Stimulated activated CD4-positive, alpha-beta T cell treated with anti-CD3 and anti-CD28 coated beads, TNF-alpha, amount 100 ng/mL, for 24 hours (primary cell): ENCODE measurements at regions not wholly inside any gene's neighbourhood (a gene's known extent, or its start where the extent isn't known, plus 50 kb on each side); places are given as distances from the start of the nearest gene placed in this dataset.
"Not testable (repeated sequence)": the region's sequence is repeated elsewhere in the genome, so short reads cannot be mapped to it uniquely, and the experiment has no call there.

Experiments used
- DNase-seq, 3 experiments: peaks; one replicate each; pipeline ENCODE4 v3.0.0-alpha.2; 2020; ENCODE audit warnings: low read depth in 3 of 3

DNA sequence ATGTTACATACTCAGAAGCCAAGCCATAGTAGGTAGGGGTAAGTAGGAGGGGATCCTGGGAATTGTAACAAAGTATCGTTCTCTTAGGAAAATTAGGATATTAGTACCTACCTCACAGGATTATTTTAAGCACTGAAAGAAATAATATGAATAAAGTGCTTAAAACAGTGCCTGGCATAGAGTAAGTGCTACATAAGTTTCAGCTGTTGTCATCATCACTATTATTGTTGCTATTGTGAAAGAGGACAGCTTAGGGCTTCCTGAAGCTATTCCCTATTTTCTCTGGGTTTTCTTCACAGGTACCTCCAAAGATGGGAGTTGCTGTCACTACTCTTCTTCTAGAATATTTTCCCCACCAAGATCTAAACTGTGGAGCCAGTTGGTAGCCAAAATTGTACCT, 443.7 kb upstream of the FGF16 start:
- DNase-seq = no peak

DNA sequence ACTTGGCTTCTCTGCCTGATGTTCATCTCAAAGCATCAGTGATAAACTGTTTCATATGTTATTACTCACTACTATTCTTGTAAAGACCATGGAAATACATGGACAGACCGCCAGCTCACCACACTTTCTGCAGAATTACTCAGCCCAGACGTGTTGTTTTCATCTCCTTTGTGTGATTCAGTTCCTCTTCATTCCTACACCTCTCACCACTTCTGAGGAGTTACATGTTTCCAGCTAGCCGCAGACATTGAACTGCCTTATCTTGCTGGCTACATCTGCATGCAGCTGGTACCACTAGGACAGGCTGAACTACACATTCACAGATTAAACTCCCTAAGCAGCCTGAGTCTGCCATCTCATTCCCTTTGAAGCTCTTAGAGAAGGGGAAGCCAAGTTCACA, 443.2 kb upstream of the FGF16 start:
- peak; percentile 0 to 33 (median 4) for DNase-seq

DNA sequence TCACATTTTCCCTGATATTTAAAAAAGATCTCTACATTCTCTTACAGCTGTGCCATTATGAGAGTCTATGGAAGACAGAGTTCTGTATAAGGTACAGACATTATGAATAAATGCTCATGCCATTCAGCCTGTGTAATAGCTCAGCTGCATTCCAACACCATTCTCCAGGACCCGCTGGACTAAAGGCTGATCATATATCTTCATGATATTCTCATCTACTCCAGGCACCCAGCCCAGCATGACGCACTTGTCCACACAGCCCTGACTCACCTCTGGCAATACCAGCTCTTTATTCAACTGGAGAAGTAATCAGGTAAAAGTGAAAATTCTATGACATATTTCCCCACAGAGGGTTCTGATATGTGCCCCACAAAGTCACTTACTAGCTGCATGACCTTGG, 437.5 kb upstream of the FGF16 start:
- no peak for DNase-seq

DNA sequence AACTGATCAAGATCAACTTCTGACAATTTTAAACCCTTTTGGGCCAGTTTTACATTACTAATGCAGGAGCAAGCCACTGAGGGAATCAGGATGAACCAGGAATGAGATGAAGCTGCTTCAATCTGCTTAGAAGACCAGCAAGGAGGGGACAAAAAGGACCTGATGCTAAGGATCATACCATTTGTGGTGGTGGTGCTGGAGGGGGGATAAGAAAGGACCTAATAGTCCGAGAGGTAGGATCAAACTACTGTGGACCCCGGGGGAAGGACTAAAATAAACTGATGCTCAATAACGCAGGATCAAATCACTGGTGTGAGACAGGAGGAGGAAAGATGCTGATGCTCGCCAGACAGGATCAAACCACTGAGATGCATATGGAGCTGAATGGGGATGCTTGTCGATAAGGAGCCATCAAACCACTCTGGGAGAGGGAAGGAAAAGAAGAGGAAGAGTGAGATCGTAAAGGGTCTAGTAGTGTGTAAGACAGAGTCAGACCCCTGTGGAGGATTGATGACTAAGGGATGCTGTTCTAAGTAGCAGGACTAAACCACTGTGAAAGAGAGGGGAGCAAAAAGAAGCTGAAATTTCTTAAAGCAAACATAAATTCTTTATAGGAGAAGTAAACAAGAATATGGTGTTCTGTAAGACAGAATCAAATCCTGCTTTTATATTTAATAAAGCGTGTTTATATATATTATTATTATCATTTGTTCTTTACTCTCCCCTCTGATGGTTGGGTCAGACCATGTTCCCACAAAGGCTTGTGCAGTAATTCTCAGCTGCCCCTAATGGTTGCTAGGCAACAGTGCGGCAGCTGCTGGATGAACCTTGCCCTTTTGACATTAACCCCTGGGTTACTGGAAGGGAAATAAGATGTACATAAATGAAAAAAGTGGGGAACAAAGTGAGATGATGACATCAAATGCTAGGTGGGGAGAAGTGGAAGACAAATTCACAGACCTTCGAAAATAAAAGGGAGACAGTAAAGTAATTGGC, 432.5 kb upstream of the FGF16 start:
- DNase-seq = no peak

DNA sequence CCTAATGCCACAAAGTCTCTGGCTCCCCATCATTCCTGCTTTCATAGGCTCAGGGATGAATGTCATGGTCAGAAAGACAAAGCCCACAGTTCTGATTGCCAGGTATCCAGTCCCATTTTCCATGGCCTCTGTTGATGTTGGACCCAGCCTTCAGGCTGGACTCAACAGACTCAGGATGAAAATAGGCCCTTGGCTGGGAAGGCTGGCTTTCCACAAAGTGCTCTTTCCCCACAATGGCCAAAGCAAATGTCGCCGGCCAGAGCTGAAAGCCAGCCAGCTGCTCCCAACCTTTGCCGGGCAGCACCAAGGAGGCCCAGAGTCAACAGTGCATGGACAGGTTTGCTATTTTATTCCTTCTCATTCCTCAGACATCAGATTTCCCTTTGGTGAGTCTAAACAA, 430.1 kb upstream of the FGF16 start:
- DNase-seq = no peak

- DNase-seq = not testable (repeated sequence)
Measured at GRCh38 chrX:77046180-77046810, 400.9 kb upstream of the FGF16 start.

DNA sequence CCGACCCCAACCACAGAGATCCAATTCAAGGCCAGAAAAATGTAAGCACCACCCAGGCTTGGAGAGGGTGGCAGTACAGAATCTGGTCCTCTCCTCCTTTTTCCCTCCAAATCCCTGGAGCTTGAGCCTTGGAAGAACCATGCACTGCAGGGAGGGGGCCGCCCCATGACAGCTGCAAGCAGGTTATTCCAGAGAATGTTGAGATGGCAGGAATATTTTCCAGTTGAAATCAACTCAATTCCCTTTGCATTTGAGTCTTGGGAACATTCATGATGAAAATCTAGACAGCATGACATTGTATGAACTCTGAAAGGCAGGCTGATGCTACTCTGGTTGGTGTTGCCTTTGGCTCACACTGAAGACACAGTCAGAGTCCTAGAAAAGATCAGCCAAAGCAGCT, 386.6 kb upstream of the FGF16 start:
- no peak for DNase-seq

GRCh38 chrX:77061022-77061421, 386.2 kb upstream of the FGF16 start:
- DNase-seq = no peak

DNA sequence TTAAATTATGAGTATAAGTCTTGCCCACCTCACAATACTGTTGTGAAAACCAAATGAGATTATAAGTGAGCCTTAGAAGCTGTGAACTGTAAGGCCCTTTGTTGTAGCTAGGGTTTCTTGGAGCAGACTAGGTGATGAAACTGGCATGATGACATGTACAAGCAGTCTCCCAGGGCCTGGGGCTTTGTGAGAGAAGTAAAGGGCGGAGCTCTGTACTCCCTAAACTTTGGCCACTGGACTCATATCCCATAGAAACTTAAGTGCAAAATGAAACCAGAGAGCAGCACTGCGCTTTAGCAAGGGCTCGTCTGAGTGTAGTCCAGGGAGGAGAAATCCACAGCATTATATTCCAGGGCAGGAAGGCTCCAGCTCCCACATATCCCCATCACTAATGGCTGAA, 385.6 kb upstream of the FGF16 start:
- DNase-seq = no peak

- DNase-seq = no peak
Measured at GRCh38 chrX:77065896-77066295, 381.3 kb upstream of the FGF16 start.

DNA sequence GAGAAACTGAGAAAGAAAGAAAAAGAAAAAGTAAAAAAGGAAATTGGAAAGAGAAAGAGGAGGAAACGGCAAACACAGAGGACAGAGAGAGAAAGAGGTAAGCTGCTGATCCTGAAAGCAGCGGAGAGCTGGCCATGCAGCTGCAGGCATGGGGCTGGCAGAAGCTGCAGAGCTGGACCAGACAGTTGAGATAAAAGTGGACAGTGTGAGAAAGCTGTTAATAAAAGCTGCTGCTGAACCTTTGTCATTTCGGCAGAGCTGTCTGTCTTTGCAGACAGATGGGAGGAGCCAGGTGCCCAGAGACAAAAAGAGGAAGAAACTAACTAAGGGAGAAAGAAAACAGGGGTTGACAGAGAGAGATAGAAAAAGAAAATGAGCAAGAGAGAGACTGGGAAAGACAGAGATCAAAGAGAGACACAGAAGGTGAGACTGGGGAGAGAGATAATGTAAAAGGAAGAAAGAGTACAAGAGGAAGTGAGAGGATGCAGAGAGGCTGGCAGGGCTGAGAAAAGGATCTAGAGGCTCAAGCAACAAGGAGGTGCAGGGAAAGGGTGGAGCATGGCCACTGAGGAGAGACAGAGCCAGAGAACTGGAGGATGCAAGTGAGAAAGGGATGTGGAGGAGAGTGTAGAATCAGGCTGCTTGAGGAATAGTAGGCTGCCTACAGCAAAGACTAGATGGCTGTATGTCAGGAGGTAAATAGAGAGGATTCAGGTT, 376.8 kb upstream of the FGF16 start:
- DNase-seq = no peak

DNA sequence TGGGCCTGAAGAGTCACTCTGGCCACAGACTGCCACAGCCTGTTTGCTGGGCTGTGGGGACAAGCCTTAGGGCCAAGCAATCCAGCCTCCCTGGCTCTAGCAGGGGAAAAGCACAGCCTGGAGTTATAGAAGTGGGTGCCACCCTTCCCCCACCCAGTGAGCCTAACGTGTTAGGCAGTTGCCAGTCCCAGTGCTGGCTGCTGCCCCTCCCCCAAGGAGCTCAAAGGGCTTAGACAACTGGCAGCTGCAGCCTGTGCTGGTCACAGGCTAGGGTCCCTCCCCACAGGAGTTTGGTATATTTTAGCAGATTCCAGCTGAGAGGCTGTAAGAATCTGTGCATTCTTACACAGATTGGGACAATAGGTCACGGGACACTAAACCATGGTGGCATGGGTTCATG, 370.3 kb upstream of the FGF16 start:
- no peak for DNase-seq

DNA sequence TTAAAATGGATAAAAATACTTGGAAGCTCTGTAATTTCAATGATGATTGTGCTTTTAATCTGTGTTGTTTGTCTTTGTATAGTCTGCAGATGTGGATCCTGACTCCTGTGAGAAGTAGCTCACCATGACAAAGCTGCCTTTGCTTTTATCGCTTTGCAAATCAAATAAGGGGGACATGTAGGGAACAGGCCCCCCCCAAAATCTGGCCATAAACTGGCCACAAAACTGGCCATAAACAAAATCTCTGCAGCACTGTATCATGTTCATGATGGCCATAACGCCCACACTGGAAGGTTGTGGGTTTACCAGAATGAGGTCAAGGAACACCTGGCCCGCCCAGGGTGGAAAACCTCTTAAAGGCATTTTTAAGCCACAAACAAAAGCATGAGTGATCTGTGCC, 366.0 kb upstream of the FGF16 start:
- not testable (repeated sequence) for DNase-seq

DNA sequence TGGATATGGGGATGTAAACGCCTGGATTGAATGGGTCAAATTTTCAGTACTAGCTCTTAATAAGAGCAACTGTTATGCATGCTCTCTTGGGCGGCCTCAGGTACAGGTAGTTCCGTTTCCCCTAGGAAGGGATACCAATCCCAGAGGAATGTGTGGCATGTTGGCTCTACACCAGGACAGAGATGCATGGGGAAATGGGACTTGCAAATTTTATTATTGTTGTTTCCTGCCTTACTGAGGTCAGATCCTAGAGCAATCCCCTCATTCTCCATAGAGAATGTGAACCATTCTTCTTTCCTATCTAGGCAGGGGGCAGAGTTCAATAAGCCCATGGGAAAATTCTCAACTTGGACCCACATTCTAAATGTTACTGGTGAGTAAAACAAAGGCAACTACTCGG, 361.8 kb upstream of the FGF16 start:
- no peak for DNase-seq

- DNase-seq = no peak
Measured at GRCh38 chrX:77087529-77088169, 359.5 kb upstream of the FGF16 start.

- no peak for DNase-seq
Measured at GRCh38 chrX:77088233-77088632, 359.0 kb upstream of the FGF16 start.

GRCh38 chrX:77114501-77114900, 332.7 kb upstream of the FGF16 start:
- DNase-seq = no peak

- DNase-seq = no peak
Measured at GRCh38 chrX:77118686-77119085, 328.5 kb upstream of the FGF16 start.

GRCh38 chrX:77119706-77120105, 327.5 kb upstream of the FGF16 start:
- no peak for DNase-seq

DNA sequence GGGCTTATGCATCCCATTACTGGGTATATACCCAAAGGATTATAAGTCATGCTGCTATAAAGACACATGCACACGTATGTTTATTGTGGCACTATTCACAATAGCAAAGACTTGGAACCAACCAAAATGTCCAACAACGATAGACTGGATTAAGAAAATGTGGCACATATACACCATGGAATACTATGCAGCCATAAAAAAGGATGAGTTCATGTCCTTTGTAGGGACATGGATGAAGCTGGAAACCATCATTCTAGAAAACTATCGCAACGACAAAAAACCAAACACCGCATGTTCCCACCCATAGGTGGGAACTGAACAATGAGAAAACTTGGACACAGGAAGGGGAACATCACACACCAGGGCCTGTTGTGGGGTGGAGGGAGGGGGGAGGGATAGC, 323.3 kb upstream of the FGF16 start:
- DNase-seq = not testable (repeated sequence)

GRCh38 chrX:77127571-77127970, 319.6 kb upstream of the FGF16 start:
- not testable (repeated sequence) for DNase-seq

GRCh38 chrX:77143907-77144306, 303.3 kb upstream of the FGF16 start:
- DNase-seq = no peak
